ENCODE measurements at regions not wholly inside any gene's neighbourhood (a gene's known extent, or its start where the extent isn't known, plus 50 kb on each side); places are given as distances from the start of the nearest gene placed in this dataset.

DNA sequence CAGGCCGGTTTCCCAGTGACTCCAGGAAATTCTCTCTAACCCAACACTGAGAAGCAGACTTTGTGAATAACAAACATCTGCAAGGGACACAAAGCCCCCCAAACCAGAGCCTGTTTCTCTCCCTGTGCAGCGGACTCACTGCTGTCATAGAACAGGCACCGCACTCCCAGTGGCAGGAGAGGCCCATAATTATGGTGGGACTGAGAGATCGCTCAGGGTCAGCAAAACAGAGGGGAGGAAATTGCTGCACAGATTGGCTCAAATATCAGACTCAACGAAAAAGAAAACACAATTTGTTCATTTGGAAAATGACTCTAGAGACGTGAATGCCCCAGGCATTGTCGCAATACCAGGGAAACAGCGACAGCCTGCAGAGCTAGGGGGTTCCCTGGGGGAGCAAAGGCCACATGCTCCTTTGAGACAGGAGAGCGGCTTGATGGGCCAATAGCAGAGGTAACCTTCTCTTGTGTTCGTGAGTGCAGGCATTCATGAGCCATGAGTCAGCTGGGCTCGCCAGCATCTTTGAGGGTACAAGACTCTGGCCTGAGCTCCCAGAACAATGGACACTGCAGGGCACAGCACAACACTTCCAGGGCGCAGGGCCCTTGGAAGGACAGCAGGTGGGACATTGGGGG is 143.3 kb upstream of the KLHL29 start:
- DNase-seq: no peak

DNA sequence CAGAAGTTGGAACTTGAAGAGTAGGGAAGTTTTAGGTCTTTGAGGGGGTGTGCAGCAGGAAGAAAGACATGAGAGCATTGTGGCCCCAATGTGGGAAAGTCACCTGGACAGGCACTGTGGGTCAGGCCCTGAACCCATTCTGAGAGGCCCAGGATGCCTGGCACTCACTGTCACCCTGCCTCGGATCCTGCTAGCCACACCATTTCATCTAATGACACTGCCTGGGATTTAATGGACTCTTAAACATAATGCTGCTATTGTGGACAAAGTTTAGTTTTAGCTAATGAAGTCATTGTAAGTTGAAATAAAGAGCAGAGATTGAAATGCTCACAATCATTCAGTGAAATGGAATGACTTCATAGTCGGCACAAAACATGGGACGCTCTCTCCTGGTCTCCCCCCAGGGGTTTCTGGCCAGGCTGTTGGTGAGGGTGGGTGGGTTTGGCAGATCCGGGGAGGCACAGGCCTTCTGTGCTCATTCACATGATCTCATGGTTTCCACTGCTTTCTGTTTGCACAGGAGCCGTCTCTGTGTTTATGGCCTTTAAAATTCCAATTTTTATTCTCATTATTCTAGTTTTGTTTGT is 141.8 kb upstream of the KLHL29 start:
- no peak for DNase-seq

DNA sequence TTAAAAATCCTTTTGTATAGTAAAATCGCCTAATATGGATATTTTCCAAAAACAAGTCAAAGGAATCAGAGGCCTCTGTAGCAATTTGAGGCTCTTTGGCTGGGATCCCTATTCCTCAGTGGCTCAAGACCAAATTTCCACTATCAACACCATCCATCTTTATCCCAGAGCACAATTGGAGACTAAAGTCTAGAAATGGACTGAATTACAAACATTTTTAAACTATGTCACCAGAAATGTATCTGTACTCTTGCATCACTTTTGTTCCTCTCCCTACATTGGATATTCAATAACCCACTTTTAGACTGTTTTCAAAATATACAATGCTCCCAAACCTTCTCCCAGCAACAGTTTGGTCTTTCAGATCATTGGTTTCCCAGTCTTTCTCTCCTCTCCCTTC is 140.4 kb upstream of the KLHL29 start:
- DNase-seq: no peak

DNA sequence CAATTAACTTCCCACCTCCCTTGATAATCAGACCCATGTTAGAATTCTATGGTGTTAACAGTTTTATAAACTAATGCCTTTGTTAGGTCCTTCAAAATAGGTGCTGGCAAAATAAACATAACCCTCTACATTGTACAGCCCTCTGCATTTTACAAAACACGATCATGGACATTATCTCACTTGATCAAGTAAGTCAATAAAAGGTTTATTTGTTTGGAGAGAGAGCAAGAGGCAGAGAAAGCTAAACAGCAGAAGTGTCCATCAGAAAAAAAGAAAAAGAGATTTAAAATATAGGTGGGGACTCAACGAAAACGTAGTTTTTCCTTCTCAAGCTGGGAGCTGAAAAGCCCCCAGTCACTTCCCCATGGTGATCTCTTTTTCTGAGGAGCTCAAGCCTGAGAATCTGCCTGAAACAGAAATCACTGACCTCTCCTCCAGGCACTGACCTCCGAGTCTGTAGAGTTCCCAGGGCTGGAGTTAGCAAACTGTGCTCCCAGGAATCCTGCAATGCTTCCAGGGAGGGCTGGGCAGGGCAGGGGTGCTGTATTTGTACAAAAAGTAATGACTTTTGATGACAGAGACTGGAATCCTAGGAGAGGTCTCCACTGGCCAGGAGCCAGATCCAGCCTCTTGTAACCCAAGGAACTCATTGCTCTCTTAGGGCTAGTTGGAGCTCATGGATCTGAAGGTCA is 137.8 kb upstream of the KLHL29 start:
- no peak for DNase-seq

DNA sequence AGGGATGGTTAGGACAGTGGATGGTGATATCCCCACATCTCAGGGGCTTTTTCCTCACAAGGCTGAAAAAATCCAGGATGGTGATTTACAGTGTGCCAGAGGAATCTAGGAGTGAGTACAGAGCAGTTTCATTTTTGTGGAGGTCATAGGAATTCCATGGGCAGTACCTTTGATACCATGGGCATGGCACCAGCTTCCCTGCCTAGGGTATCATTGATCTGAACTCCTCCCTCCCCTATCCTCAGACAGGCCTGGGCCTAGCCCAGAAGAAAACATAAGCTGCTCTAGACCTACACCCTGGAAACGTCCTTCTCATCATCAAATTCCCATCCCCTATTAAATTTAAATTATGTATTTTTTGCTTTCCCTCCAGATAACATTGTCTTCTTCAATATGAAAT is 136.3 kb upstream of the KLHL29 start:
- no peak for DNase-seq

DNA sequence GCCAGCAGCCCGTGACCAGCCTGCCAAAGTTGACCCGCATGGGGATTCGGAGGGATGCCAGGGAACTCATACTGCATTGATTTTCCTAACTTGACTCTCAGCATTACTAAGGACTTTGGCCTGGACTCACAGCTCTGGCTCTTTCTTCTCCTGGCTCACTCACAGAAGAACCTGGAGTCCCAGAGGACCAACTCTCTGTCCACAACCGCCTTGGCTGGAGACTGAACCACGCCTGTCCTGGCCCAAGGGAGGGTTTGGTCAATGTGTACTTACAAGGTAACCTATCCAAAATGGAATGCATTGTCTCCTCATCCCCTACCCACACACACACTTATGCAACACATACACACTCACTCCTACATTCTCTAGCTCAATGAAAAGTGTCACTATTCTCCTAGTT is 135.6 kb upstream of the KLHL29 start:
- no peak for DNase-seq

DNA sequence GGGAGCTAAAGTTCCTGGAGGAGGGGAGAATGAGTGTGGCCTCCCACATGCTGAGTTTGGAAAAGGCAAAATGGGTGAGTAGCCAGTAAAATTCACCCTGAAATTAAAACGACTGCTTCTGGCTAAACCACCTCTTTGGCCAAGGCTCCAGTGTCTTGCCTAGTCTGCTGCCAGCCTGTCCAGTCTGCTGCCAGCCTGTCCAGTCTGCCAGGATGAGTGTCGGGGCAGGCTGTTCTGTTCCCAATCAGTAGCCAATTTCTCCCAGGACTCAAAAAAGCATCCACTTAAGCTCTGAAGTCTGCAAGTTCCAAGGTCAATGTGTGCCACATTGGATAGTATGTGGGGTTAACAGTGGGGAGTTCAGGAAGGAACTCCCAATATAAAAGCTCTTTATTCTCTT is 134.6 kb upstream of the KLHL29 start:
- DNase-seq: no peak

DNA sequence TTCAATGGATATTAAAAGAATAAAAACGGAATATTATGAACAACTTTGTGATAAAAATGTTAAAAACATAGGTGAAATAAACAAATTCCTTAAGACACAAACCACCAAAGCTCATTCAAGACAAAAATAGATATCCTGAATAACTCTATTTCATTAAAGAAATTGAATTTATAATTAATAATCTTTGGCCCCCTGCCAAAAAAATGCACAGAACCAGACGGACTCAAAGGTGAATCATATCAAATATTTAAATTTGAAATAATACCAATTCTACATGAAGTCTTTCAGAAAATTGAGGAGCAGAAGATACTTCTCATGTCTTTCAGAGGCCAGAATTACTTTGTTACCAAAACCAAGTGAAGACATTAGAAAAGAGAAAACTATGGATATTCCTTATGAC is 128.3 kb upstream of the KLHL29 start:
- no peak for DNase-seq

DNA sequence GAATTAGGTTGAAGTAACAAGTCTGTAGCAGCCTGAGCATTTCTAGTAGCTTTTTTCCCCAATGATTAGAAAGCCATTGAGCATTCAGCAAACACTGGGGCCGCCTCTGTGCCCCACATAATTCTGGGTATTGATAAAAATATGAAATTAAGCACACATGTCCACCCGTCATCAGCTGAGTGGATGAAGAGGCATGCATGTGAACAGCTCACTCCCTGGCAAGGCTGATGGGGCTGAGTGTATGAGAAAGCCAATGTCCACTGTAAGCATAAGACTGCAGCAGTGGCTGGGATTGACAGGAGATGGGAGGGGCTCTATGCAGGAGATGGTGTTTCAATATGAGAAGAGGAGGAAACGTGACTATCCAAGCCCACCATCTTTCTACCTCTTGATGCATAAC is 124.4 kb upstream of the KLHL29 start:
- DNase-seq: no peak

DNA sequence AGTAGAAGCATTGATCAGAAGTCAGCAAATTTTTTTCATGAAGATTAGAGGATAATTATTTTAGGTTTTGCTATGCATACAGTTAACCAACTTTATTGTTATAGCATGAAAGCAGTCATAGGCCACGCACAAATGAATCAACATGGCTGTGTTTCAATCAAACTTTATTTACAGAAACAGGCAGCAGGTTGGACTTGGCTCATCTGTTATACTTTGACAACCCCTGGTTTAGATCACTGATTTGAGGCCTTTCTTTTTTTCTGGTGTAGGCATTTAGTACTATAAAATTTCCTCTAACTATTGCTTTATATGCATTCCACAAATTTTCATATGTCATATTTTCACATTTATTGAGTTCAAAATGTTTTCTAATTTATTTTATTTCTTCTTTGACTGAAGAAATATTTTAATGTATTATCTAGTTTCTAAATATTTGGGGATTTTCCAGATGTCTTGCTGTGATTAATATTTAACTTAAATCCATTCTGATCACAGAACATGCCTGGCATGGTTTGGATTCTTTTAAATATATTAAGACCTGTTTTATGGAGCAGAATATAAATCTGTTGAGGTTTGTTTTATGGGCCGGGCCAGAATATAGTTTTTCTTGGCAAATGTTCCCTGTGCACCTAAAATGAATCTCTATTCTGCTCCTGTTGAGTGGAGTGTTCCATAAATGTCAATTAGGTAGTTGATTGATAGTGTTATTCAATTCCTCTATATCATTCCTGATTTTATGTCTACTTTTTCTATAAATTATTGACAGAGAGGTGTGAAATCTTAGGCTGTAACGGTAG is 116.3 kb upstream of the KLHL29 start:
- DNase-seq: no peak

DNA sequence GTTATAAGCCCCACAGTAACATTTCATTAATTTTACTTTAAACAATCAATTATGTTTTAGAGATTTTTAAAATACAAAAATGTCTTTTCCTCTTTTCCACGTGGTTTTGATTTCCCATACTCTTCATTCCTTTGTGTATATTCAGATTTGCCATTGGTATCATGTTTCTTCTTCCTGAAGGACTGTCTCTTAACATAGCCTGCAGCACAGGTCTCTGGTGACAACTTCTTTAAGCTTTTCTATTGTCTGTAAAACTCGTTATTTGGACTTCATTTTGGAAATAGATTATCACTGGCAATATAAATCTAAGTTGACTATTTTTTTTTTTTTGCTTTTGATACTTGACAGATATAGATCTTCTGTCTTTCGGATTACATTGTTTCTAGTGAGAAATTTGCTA is 115.2 kb upstream of the KLHL29 start:
- no peak for DNase-seq

DNA sequence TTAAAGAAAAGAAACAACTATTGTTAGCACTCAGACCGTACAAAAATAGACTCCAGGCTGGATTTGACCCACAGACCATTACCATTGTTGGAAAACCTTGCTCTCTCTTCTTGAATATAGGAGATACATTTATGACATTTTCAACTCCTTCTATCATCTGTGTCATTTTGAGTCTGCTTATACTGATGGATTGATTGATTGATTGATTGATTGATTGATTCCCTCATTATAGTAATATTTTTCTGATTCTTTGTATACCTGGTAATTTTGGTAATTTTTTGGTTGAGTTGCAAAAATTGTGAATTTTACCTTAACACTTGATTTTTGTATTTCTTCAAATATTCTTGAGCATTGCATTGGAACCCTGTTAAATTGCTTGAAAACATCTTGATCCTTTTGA is 114.2 kb upstream of the KLHL29 start:
- DNase-seq: no peak

DNA sequence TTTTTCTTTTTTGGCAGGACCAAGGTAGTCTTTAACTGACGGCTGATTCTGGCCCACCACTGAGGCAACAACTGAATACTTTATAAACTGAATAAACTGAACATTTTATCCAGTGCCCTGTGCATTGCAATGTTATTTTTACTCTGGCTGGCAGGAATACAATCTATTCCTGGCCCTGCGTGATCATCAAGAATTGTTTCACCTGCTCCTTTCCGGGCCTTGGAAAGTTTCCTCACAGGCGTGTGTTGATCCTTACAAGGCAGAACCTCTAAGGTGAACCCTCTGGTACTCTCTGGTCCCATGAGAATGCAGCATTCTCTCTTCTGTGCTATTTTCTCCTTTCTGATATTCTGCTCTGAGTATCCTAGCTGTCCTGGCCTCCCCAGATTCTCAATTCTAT is 113.7 kb upstream of the KLHL29 start:
- DNase-seq: no peak

DNA sequence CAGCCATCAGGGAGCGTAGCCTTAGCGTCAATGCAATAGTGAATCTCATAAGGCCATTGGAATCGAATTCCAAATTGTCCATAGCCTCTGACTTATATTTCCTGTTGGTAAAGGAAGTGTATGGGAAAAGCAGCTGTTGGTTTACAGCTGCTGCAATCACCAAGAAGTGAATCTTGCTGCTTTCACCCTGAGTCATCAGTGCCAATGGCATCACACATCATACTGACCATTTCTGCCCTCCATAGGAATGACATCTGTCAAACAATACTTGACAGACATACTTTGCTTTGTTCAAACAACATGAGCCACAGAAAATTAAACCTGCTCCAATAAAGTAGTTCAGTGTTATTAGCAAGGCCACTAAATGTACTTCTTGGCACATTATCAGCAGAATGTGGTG is 111.2 kb upstream of the KLHL29 start:
- DNase-seq: no peak

DNA sequence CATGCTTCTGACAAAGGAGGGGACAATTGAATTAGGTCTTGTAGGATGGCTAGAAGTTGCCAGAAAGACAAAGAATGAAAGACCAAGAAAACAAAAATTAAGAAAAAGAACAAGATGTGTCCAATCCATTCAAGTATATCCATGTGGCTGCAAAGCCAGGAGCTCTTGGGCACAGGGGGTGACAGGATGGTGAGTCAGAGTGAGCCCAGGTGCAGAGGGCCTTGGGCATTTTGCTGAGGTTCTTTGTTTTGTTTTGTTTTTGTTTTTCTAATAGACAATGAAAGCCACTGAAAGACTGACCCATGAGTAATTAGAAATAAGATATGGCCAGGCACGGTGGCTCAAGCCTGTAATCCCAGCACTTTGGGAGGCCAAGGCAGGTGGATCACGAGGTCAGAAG is 104.6 kb upstream of the KLHL29 start:
- no peak for DNase-seq

DNA sequence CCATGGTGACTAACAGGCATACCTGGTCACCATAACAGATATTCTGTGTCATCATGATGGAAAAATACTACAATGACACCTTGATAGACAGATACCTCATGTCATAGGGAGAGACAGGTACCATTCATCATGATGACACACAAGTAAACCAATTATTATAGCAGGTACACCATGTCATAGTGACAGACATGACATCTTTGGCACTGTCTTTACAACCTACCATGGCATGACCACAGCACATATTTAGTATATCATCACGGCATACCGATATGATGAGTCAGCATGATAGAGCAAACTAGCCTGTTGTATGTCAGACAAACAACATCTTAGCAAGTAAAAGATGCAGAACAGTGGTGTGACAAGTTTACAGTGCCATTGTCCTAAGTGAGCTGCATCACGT is 101.3 kb upstream of the KLHL29 start:
- DNase-seq: no peak

DNA sequence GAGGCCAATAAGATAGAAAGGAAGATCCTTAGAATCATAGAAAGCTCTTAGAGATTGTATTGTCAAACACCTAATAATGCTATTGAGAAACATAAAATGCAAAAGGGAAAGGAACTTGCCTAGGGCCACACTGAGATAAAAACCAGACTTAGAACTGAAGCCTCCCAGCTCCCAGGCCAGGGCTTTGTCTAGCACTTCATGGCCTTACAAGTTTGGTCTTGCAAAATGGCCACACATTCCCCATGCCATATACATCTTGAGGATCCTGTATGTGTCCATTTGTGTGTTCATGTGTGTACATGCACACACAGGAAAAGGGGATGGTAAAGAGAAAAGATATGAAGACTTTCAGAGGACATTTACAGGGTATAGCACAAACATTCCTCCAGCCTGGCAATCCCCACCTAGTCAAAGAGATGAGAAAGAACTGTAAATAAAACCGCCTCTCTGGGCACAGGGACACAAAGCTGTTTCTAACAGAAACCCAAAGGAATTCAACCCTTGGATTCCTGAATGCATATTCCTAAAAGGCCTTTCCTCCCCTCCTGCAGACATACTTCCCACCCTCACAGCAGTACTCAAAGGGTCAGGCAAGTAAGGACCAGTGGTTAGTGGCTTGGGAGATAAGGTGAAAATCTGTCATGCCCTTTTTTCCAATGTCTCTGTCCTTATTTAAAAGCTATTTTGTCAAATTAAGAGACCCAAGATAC is 99.7 kb upstream of the KLHL29 start:
- no peak for DNase-seq

DNA sequence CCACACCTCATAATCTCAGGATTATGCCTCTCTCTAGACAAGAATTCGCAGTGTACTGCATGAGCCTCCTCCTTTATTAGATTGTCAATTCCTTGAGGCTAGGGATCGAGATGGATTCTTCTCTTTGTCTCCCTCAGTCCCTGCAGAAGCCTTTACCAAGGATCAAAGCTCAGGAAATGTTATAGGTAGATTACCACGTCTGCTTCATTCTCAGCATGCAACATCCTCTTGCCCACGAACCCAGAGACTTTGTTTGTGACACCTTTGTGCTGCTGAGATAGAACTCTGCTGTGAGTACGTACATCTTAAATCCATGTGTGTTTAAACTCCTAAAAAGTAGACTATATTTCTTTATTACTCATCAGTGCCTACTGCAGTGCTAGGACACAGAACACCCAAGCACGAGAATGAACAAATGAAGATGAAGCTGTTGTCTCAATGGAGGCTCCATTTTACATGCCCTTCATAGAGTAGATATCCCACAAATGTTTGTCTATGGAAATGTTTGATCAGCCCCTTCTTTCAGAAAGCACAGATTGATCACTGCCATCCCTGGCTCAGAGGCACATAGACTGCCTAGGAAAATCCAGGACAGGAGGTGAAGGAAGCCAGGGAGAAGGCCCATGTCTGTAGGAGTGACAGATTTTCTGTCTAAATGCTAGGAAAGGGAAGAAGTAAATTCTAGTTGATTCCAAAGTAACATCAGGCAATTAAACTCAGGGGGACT is 98.8 kb upstream of the KLHL29 start:
- DNase-seq: no peak

DNA sequence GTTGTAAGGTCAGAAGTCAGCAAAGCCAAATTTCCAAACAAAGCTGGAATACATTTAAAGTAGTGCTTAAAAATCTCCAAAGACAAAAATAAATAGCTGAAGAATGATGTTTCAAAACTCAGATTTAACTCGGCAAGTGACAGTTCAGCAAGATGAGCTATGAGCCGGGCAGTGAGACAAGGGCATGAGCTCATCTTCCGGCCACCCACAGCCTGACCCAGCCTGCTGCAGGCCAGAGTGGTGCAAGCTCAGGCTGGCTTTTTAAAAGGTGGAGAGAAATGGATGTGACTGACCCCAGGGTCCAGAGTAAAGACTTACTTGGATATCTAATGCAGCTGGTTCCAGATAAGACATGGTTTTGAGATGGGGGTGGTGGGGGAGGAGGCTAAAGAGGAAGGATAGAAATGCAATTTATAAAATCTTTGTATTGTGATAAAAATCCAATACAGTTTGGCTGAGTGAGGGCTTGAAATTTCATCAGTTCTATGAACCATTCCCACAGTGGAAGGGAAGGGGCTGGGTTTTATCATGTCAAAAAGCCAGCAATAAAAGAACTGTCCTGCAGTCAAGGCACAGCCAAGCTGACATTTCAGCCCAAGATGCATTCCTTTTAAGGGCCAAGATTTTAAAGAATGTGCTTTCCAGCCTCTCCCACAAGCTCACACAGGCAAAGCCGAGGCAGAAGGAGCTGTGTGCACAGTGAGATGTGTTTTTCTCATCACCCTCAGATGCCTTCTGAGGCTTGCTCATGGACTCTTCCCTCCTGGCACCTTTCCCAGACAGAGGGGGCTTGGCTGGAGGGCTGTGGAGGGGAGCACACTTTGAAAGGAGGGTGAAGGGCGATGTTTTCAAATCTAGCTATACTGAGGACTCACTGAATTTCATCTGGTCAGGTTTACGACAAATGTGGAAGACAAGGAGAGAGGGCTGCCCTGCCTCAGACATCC is 97.9 kb upstream of the KLHL29 start:
- no peak for DNase-seq

DNA sequence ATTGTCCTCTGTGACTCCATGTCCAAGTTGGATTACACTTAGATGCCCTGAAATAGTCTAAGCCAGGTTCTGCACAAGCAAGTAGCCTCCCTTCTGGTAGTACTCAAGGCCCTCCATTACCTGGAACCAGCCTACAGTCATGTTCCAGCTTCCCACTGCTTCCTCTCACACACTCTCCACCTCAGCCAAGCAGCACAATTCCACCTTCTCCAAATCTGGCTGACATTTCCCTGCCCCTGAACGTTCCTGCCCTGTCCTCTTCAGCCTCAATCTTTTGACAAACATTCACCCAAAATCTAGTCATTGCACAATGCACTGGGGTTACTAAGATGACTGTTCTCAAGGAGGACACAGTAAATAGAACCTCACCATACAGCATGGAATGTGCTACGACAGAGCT is 95.3 kb upstream of the KLHL29 start:
- DNase-seq: no peak

DNA sequence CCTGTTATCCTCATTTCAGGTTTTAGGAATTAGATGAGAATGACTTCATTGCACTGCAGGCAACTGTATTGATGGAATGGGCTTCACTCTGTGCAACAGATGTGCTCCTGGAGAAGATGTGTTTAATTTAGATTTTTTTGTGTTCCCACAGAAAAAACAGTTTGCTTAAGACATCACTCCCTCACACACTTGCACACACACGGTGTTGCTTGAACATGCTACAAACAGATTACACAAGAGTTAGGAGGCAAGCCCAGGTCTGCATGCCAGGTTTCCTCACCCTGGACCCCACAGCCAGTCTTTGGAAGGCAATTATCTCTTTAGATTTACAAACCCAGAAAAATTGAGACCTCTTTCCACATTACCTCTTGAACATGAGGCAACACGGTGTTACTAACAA is 93.7 kb upstream of the KLHL29 start:
- DNase-seq: no peak

Data from DMS 273 treated with DMSO at 0.1 percent for 48 hours (cell line).